IMR-90 (cell line): ENCODE measurements at regions not wholly inside any gene's neighbourhood (a gene's known extent, or its start where the extent isn't known, plus 50 kb on each side); places are given as distances from the start of the nearest gene placed in this dataset.

Experiments used
- ATAC-seq: fragments of 200-7000 bp; cut with Tn5 transposase; 2 replicates; pipeline ENCODE4 v1.9.1; 2020; ENCODE audit warnings: low read depth, mild to moderate bottlenecking, moderate library complexity
- BruUV-seq: library from RNA; stranded (reverse); fragments of 400-500 nt; replicated peaks from 2 replicates; lab custom pipeline; 2021; lab: Mats Ljungman, UMichigan
- CTCF ChIA-PET: fragments of 300-600 bp; formaldehyde crosslinking; extraction: SDS; loops from one replicate; lab custom pipeline; 2021; ENCODE audit warnings: antibody characterized with exemption; lab: Yijun Ruan, JAX
- POLR2A ChIA-PET: fragments of 300-600 bp; sonication (Branson Sonifier 250); formaldehyde crosslinking; loops from one replicate; lab custom pipeline; 2022; ENCODE audit warnings: antibody characterized with exemption; ENCODE audit not compliant: unreplicated experiment; lab: Charles Lee
- DNase-seq: peaks from one replicate; pipeline ENCODE4 v3.0.0; 2013
- H2AFZ ChIP-seq: replicated peaks from 2 replicates; pipeline ENCODE3; 2013; ENCODE audit warnings: low read length, mild to moderate bottlenecking; ENCODE audit not compliant: poor library complexity
- H2AK5ac ChIP-seq: 2 replicates; pipeline ENCODE4 v1.6.1; 2013; ENCODE audit warnings: low read depth, low read length, inconsistent platforms
- H2AK9ac ChIP-seq: replicated peaks from 2 replicates; pipeline ENCODE3; 2013; ENCODE audit warnings: mild to moderate bottlenecking, low read depth, low read length, moderate library complexity; ENCODE audit not compliant: poor library complexity
- H2BK120ac ChIP-seq: 2 replicates; pipeline ENCODE4 v1.6.1; 2013; ENCODE audit warnings: low read depth, low read length, inconsistent platforms
- H2BK15ac ChIP-seq: 3 replicates; pipeline ENCODE4 v1.6.1; 2013; ENCODE audit warnings: low read depth, low read length, inconsistent platforms
- H2BK20ac ChIP-seq: 2 replicates; pipeline ENCODE4 v1.6.1; 2013; ENCODE audit warnings: low read depth, mild to moderate bottlenecking, inconsistent platforms, low read length, moderate library complexity
- H2BK5ac ChIP-seq: 2 replicates; pipeline ENCODE4 v1.6.1; 2013; ENCODE audit warnings: mild to moderate bottlenecking, low read depth, low read length, inconsistent platforms; ENCODE audit not compliant: poor library complexity, severe bottlenecking
- H3K14ac ChIP-seq: replicated peaks from 2 replicates; pipeline ENCODE4 v1.6.1; 2013; ENCODE audit warnings: low read depth, low read length, inconsistent platforms
- H3K18ac ChIP-seq: 2 replicates; pipeline ENCODE4 v1.6.1; 2013; ENCODE audit warnings: low read depth, low read length, control low read depth
- H3K23ac ChIP-seq: 2 replicates; pipeline ENCODE4 v1.6.1; 2013; ENCODE audit warnings: low read depth, low read length, inconsistent platforms
- H3K27ac ChIP-seq: 2 replicates; pipeline ENCODE4 v1.5.1; 2013; ENCODE audit warnings: mild to moderate bottlenecking, control low read depth, low read length; ENCODE audit not compliant: insufficient read depth
- H3K27me3 ChIP-seq: 2 replicates; pipeline ENCODE4 v1.6.1; 2013; ENCODE audit warnings: low read length; ENCODE audit not compliant: control insufficient read depth, insufficient read depth
- H3K36me3 ChIP-seq: 2 replicates; pipeline ENCODE4 v1.6.1; 2013; ENCODE audit warnings: low read length, mixed read lengths; ENCODE audit not compliant: control insufficient read depth, insufficient read depth
- H3K4ac ChIP-seq: 2 replicates; pipeline ENCODE4 v1.6.1; 2013; ENCODE audit warnings: low read depth, low read length, inconsistent platforms
- H3K4me1 ChIP-seq: 2 replicates; pipeline ENCODE4 v1.6.1; 2013; ENCODE audit warnings: low read length, mixed read lengths; ENCODE audit not compliant: control insufficient read depth, insufficient read depth
- H3K4me2 ChIP-seq: 2 replicates; pipeline ENCODE4 v1.6.1; 2013; ENCODE audit warnings: low read depth, mild to moderate bottlenecking, control low read depth, low read length, moderate library complexity
- H3K4me3 ChIP-seq: 2 replicates; pipeline ENCODE4 v1.5.1; 2013; ENCODE audit warnings: low read depth, mild to moderate bottlenecking, control low read depth, low read length, moderate library complexity; ENCODE audit not compliant: insufficient read depth
- H3K56ac ChIP-seq: 2 replicates; pipeline ENCODE4 v1.6.1; 2013; ENCODE audit warnings: low read length, inconsistent platforms; ENCODE audit not compliant: insufficient read depth; ENCODE audit errors: extremely low read depth
- H3K79me1 ChIP-seq, 2 experiments: 2 replicates each; pipeline ENCODE4 v1.6.1; 2013; ENCODE audit warnings: low read length in 2 of 2, inconsistent platforms in 1 of 2, low read depth in 1 of 2
- H3K9ac ChIP-seq: 2 replicates; pipeline ENCODE4 v1.6.1; 2013; ENCODE audit warnings: low read depth, low read length, control low read depth
- H3K9me1 ChIP-seq: 2 replicates; pipeline ENCODE4 v1.6.1; 2013; ENCODE audit warnings: low read length, inconsistent platforms; ENCODE audit not compliant: insufficient read depth
- H3K9me3 ChIP-seq: 2 replicates; pipeline ENCODE4 v1.6.1; 2013; ENCODE audit warnings: low read length; ENCODE audit not compliant: control insufficient read depth, insufficient read depth
- H4K20me1 ChIP-seq: 2 replicates; pipeline ENCODE4 v1.6.1; 2013; ENCODE audit warnings: low read length, inconsistent platforms; ENCODE audit not compliant: insufficient read depth
- H4K5ac ChIP-seq: 2 replicates; pipeline ENCODE4 v1.6.1; 2013; ENCODE audit warnings: mild to moderate bottlenecking, low read depth, low read length, control low read depth
- H4K8ac ChIP-seq, 2 experiments: 2 replicates each; pipeline ENCODE4 v1.6.1; 2013; ENCODE audit warnings: low read depth in 2 of 2, low read length in 2 of 2, control low read depth in 1 of 2, inconsistent platforms in 1 of 2
- H4K91ac ChIP-seq: 2 replicates; pipeline ENCODE4 v1.6.1; 2013; ENCODE audit warnings: low read depth, low read length, inconsistent platforms; ENCODE audit not compliant: insufficient read depth
- BHLHE40 ChIP-seq: fragments of 150-350 bp; IDR thresholded peaks from 2 replicates; pipeline ENCODE4 v1.6.1; 2016; ENCODE audit warnings: mild to moderate bottlenecking, low read depth, low read length
- CEBPB ChIP-seq: IDR thresholded peaks from 2 replicates; pipeline ENCODE4 v1.6.1; 2012; ENCODE audit warnings: low read depth, low read length, improper control_type of control experiment
- CHD1 ChIP-seq: IDR thresholded peaks from 2 replicates; pipeline ENCODE4 v1.6.1; 2012; ENCODE audit warnings: low read depth, low read length, improper control_type of control experiment
- FOS ChIP-seq: fragments of 150-350 bp; IDR thresholded peaks from 2 replicates; pipeline ENCODE4 v1.6.1; 2016; ENCODE audit warnings: low read depth, low read length
- MAFK ChIP-seq: IDR thresholded peaks from 2 replicates; pipeline ENCODE4 v1.6.1; 2012; ENCODE audit warnings: low read depth, low read length, improper control_type of control experiment
- MAZ ChIP-seq: IDR thresholded peaks from 2 replicates; pipeline ENCODE4 v1.6.1; 2012; ENCODE audit warnings: low read depth, mild to moderate bottlenecking, low read length, improper control_type of control experiment, moderate library complexity, borderline replicate concordance
- MXI1 ChIP-seq: IDR thresholded peaks from 2 replicates; pipeline ENCODE4 v1.6.1; 2012; ENCODE audit warnings: low read depth, mild to moderate bottlenecking, low read length, moderate library complexity, borderline replicate concordance
- NFE2L2 ChIP-seq: fragments of 150-350 bp; IDR thresholded peaks from 2 replicates; pipeline ENCODE4 v1.6.1; 2016; ENCODE audit warnings: low read depth, mild to moderate bottlenecking, low read length
- POLR2A ChIP-seq: IDR thresholded peaks from 2 replicates; pipeline ENCODE4 v1.6.1; 2012; ENCODE audit warnings: mild to moderate bottlenecking, low read depth, low read length
- RAD21 ChIP-seq: IDR thresholded peaks from 2 replicates; pipeline ENCODE4 v1.6.1; 2012; ENCODE audit warnings: low read length, improper control_type of control experiment
- RCOR1 ChIP-seq: IDR thresholded peaks from 2 replicates; pipeline ENCODE4 v1.6.1; 2012; ENCODE audit warnings: mild to moderate bottlenecking, low read length, improper control_type of control experiment; ENCODE audit not compliant: insufficient replicate concordance
- RFX5 ChIP-seq: IDR thresholded peaks from 2 replicates; pipeline ENCODE4 v1.8.0; 2012; ENCODE audit warnings: low read depth, mild to moderate bottlenecking, low read length, moderate library complexity
- SMC3 ChIP-seq: fragments of 150-350 bp; IDR thresholded peaks from 2 replicates; pipeline ENCODE4 v1.6.1; 2016; ENCODE audit warnings: low read depth, mild to moderate bottlenecking, antibody characterized with exemption, low read length, moderate library complexity
- dilution Hi-C: fragments of 300-500 bp; cut with HindIII; formaldehyde crosslinking; loops from one replicate; pipeline ENCODE4 v1.14.3; 2018; ENCODE audit warnings: low sequenced_read_pairs; ENCODE audit not compliant: unreplicated experiment
- in situ Hi-C: fragments of 300-500 bp; cut with MboI; formaldehyde crosslinking; loops from 3 replicates; pipeline ENCODE4 v1.14.3; 2019; ENCODE audit warnings: low sequenced_read_pairs, inconsistent platforms, mixed read lengths
- intact Hi-C: fragments of 100-400 bp; cut with micrococcal nuclease; formaldehyde crosslinking; loops from 2 replicates; pipeline ENCODE4 v1.10.0; 2022
- TF ChIP-seq, protein P1 (sequence below): fragments of 150-350 bp; IDR thresholded peaks from 2 replicates; pipeline ENCODE4 v1.6.1; 2016; ENCODE audit warnings: low read depth, mild to moderate bottlenecking, low read length, moderate library complexity, borderline replicate concordance
- TF ChIP-seq, protein P2 (sequence below): fragments of 150-350 bp; IDR thresholded peaks from 2 replicates; pipeline ENCODE4 v1.6.1; 2017; ENCODE audit warnings: mild to moderate bottlenecking, antibody characterized with exemption, low read length, low read depth
- TF ChIP-seq, protein P3 (sequence below): conservative IDR thresholded peaks from 2 replicates; pipeline ENCODE4 v1.5.1; 2012; ENCODE audit warnings: mild to moderate bottlenecking, low read depth, low read length, improper control_type of control experiment

DNA sequence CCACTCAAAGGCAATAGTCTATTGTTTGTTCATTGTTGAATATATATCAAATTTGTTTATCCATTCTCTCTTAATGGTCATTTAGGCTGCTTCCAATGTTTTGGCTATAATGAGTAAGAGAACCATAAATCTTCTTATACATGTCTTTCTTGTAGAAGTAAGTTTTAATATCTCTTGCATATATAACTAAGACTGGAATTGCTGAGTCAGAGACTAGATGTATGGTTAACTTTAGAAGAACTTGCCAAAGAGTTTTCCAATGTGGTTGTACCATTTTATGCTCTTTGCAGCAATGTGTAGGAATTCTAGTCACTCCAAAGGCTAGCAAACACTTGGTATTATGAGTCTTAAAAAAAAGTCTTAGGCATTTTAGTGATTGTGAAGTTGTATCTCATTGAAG is 610.0 kb upstream of the GCFC2 start:
- dilution Hi-C loops, result no loop called here
- Histone ChIP-seq H3K56ac (no peak overlapping the region), H2BK15ac (no peak overlapping the region), H3K23ac (no peak overlapping the region), H2AK5ac (no peak overlapping the region), H2BK20ac (no peak overlapping the region), H2BK120ac (no peak overlapping the region), H3K18ac (no peak overlapping the region), H3K9me1 (no peaks in the 10 kb centered on the region), H3K27me3 (no peaks in the 10 kb centered on the region), H3K36me3 (no peaks in the 10 kb centered on the region), H2BK5ac (no peak overlapping the region), H3K4me1 (no peaks in the 10 kb centered on the region), H3K14ac (no peak overlapping the region), H2AK9ac (no peak overlapping the region), H3K27ac (no peak overlapping the region), H3K9ac (no peak overlapping the region), H2AFZ (no peak overlapping the region), H3K4me3 (no peak overlapping the region), H4K8ac (no peak overlapping the region), H3K4me2 (no peak overlapping the region), H3K79me1 (no peaks in the 10 kb centered on the region), H4K5ac (no peak overlapping the region), H4K20me1 (no peaks in the 10 kb centered on the region), H4K91ac (no peak overlapping the region), H3K9me3 (no peaks in the 10 kb centered on the region), H3K4ac (no peak overlapping the region)
- DNase-seq, result no peak
- in situ Hi-C loops, result no loop called here
- TF ChIP-seq, protein P1, sequence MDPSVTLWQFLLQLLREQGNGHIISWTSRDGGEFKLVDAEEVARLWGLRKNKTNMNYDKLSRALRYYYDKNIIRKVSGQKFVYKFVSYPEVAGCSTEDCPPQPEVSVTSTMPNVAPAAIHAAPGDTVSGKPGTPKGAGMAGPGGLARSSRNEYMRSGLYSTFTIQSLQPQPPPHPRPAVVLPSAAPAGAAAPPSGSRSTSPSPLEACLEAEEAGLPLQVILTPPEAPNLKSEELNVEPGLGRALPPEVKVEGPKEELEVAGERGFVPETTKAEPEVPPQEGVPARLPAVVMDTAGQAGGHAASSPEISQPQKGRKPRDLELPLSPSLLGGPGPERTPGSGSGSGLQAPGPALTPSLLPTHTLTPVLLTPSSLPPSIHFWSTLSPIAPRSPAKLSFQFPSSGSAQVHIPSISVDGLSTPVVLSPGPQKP, result no peak
- no peak for TF ChIP-seq SMC3
- no peak for TF ChIP-seq RCOR1
- TF ChIP-seq MAZ, result no peak
- no peak for TF ChIP-seq MAFK
- TF ChIP-seq MXI1, result no peak
- no peak for TF ChIP-seq NFE2L2
- TF ChIP-seq, protein P2, sequence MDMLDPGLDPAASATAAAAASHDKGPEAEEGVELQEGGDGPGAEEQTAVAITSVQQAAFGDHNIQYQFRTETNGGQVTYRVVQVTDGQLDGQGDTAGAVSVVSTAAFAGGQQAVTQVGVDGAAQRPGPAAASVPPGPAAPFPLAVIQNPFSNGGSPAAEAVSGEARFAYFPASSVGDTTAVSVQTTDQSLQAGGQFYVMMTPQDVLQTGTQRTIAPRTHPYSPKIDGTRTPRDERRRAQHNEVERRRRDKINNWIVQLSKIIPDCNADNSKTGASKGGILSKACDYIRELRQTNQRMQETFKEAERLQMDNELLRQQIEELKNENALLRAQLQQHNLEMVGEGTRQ, result no peak
- TF ChIP-seq RAD21, result no peak
- no peak for TF ChIP-seq CEBPB
- TF ChIP-seq POLR2A, result no peak
- no peak for TF ChIP-seq FOS
- TF ChIP-seq, protein P3, sequence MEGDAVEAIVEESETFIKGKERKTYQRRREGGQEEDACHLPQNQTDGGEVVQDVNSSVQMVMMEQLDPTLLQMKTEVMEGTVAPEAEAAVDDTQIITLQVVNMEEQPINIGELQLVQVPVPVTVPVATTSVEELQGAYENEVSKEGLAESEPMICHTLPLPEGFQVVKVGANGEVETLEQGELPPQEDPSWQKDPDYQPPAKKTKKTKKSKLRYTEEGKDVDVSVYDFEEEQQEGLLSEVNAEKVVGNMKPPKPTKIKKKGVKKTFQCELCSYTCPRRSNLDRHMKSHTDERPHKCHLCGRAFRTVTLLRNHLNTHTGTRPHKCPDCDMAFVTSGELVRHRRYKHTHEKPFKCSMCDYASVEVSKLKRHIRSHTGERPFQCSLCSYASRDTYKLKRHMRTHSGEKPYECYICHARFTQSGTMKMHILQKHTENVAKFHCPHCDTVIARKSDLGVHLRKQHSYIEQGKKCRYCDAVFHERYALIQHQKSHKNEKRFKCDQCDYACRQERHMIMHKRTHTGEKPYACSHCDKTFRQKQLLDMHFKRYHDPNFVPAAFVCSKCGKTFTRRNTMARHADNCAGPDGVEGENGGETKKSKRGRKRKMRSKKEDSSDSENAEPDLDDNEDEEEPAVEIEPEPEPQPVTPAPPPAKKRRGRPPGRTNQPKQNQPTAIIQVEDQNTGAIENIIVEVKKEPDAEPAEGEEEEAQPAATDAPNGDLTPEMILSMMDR, result no peak
- no peak for TF ChIP-seq RFX5
- no peak for TF ChIP-seq BHLHE40
- TF ChIP-seq CHD1, result no peak
- BruUV-seq, result no TSS peak
- ChIA-PET CTCF (no interaction called here), POLR2A (no interaction called here)
- no peak for ATAC-seq
- intact Hi-C loops, result no loop called here
